ENCODE measurements at regions not wholly inside any gene's neighbourhood (a gene's known extent, or its start where the extent isn't known, plus 50 kb on each side); places are given as distances from the start of the nearest gene placed in this dataset.

- DNase-seq = no peak
Observed at GRCh38 chr1:201612645-201613044, 73.7 kb downstream of the NAV1 start.

DNA sequence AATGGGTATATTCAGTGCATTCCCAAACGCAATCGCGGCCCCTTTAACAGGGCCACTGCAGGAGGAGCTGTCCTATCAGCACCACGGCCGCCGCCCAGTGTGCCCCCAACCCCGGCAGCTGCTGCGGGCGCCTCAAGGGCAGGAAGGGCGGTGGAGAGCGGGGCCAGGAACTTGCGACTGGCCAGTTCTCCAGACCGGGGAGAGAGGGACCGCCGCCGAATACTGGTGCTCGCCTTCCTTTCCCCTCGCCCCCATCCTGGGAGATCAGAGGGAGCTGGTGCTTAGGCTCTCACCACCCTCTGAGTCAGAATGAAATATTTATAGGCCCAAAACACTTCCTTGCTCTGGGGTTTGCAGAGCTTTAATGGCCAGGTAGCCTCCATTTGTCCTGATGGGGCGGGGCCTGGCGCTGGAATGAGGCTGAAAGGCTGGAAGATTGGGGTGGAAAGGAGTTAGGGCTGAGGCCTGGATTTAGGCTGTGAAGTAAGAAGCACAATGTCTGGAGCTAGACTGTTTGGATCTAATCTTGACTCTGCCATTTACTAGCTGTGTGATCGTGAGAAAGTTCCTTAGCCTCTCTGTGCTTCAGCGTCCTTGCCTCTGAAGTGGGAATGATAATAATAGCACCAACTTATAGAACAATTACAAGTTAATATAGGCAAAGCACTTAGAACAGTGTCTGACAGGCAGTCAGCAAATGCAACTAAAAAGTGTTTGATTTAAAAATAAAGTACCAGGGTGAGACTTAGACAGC lies 75.5 kb downstream of the NAV1 start:
- DNase-seq = no peak

DNA sequence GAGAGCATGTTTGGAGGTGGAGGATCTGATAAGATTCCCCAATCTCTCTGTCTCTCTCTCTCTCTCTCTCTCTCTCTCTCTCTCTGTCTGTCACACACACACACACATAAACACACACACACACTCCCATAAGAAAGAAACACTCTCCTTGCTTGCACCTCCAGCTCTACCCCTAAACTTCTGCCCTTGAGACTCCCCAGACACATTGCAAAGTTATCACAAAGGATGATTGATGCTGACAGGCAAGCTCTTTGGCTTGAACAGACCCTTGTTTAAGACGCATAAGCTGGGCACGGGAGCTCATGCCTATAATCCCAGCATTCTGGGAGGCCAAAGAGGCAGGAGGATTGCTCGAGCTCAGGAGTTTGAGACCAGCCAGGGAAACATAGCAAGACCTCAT lies 78.2 kb downstream of the NAV1 start:
- peak; percentile 84 for DNase-seq

DNA sequence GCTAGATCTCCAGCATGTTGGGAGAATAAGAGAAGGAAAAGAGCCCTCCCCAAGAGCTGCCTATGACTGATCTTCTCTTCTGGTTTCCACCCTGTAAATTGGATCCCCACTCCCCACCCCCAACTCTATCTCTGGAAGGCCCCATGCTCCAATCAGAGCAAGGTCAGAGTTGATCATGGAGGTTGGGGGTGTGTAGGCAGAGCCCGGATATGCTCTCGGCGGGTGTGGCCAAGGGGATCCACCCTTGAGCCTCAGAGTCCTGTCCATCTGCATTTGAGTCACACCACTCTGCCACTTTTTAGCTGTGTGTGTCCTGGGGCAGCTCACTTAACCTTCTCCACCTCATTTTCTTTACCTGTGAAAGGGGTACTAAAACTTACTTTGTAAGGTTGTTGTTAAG lies 79.5 kb downstream of the NAV1 start:
- DNase-seq = no peak

DNA sequence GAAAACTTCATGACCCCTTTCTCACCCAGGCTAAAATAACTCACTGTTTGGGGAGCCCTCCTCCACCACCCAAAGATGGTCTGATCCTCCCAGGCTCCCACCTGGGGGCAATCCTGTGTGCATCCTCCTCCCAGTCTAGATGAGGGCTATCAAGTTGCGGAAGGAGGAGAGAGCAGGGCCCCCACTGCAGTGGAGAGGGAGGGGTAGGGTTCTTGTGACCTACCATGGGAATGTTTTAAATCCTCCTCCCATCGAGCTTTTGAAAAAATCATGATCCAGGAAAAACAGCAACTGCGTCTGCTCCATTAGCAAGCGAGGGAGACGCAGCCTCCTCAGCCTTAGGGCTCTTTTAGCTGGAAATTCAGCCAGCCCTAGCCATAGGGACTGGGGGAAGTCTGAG lies 80.0 kb downstream of the NAV1 start:
- DNase-seq = no peak

- no peak for DNase-seq
Observed at GRCh38 chr1:201619513-201619912, 80.6 kb downstream of the NAV1 start.

DNA sequence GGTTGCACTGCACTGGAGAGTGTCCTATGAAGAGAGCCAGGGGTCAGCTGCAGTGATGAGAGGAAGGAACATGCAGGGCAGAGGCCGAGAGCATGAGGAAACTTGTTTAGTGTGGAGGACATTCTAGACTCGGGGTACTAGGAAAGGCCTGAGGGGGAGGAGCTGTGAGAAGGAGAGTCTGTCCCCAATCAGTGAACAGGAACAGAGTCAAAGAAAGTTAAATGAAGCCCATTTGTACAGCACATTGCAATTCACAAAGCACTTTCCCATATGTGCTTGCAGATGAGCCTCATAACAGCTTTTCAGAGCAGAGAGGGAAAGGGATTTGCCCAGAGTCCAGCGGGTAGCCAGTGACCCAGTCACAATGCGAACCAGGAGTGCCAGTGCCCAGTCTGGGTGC lies 83.4 kb downstream of the NAV1 start:
- no peak for DNase-seq

GRCh38 chr1:201622824-201623223 lies 83.9 kb downstream of the NAV1 start:
- no peak for DNase-seq

DNA sequence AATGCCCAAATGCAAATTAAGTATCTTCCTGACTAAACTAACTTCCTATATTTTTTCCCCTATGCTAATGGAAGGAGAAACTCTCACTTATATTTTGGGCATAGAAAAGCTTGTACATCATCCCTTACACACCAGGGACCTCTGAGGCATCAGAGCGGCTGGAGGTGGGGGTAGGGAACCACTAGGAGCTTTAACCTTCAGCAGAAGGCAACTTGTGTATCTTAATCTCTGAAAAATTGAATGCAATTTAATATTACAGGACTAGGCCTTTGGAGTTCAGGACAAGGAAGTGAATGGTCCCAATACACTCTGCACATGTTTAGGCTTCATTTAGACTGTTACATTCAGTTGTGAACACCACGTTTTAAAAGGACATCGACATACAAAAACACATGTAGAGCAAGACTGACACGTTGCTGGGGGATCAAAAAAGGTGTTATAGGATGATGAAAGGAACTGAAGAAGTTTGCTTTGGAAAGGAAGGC lies 85.9 kb downstream of the NAV1 start:
- no peak for DNase-seq

- no peak for DNase-seq
Observed at GRCh38 chr1:201625226-201625761, 86.4 kb downstream of the NAV1 start.

GRCh38 chr1:201625851-201626251 lies 86.9 kb downstream of the NAV1 start:
- no peak for DNase-seq

GRCh38 chr1:201626629-201627275 lies 87.8 kb downstream of the NAV1 start:
- no peak for DNase-seq

- peak; percentile 57 for DNase-seq
Observed at GRCh38 chr1:201628490-201628889, 89.6 kb downstream of the NAV1 start.

DNA sequence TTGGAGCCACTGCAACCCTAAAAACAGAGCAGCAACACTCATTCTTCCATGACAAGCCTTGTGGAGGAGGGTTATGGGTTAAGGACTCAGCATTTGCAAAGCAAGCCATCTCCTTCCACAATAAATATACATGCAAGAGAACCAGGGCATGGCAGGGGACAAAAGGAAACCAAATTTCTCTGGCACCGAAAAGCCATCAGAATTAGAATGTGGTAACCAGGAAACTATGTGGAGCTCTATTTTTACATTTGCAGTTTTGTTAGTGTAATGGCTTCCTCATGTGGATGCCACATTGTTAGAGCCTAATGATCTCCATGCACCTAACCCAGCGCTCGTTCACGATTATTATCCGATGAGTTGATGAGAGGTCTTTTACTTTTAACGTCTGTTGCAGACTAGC lies 91.7 kb downstream of the NAV1 start:
- no peak for DNase-seq

- DNase-seq = no peak
Observed at GRCh38 chr1:201631037-201631436, 92.1 kb downstream of the NAV1 start.

DNA sequence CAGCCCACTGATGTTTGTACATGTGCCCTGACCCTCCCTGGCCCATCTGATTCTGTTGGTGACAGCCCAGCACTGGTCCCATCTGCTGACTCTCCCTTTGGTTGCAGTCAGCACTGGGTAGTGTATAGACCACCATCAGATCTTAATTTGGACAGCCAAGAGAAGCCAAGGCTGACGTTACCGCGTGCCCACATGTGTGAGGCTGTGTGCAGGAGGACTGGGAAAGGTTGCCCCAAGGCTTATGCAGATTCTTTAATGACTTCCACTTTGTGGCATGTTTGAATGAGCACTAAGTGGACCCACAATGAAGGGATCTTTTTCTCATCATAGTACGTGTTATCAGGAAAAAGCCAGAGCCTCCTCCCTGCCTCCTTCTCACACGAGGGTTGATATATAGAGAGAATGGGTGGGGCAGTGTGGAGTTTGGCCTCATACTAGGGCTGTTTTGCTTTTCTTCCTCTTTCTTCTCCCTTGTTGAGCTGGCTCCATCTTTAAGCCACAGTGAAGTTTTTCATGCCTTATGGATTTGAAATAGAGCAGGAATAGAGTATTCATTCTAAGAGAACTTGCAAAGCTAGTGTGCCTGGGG lies 93.5 kb downstream of the NAV1 start:
- no peak for DNase-seq

GRCh38 chr1:201633297-201633696 lies 94.4 kb downstream of the NAV1 start:
- no peak for DNase-seq

DNA sequence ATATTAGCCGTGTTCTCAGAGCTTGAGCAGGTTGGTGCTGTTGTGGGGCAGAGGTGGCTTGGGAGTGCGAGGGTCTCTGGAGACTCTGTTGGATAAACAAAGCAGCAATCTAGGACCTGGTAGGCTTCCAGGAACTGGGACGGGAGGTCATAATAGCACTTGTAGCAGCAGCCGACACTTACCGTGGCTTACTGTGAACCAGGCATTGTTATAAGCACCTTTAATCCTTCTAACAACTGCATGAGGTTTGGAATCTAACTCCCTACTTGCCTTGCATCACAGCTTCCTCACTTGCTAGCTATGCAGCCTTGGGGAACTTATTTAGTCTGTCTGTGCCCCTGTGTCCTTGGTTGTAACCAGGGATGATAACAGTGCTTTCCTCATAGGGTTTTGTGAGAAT lies 94.9 kb downstream of the NAV1 start:
- DNase-seq = peak; percentile 82

DNA sequence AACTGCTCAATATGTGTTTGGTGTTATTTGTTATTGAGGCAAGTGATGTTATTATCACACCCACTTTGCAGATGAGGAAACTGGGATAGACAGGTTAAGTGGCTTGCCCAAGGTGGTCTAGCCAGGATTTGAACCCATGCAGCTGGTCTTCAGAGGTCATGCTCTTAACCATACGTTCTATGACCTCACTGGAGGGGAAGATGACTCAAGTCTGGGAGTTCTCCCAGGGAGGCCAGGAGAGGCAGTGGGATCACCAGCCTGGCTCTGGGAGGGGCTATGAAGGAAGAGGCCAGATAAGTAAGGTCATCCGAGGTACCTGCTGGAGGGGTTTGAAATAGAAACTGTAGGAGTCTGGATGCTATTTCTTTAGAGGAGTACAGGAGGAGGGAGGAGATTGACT lies 95.3 kb downstream of the NAV1 start:
- DNase-seq = peak; percentile 50

- DNase-seq = peak; percentile 55
Observed at GRCh38 chr1:201636097-201636496, 97.2 kb downstream of the NAV1 start.

DNA sequence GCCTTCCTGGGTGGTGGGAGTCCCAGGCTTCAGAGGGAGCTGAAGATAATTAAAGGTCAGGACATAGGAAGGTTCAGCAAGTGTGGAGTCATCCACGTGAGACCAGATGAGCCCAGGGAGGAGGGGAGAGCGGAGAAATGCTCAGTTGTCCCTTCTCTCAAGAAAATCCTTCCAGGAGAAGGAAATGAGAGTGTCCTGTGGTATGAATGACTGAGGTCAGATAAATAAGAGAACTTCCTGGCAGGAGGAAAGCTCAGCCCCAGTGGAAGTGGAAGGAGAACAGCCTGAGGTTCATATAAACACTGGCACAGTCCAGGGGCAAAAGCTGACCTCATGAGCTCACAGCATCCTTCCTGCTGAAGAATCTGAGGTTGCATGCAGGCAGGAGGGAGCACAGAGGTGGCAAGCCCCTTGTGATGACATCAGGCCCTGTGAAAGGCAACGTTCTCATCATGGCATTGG lies 97.6 kb downstream of the NAV1 start:
- no peak for DNase-seq

GRCh38 chr1:201637282-201638079 lies 98.6 kb downstream of the NAV1 start:
- DNase-seq = no peak

DNA sequence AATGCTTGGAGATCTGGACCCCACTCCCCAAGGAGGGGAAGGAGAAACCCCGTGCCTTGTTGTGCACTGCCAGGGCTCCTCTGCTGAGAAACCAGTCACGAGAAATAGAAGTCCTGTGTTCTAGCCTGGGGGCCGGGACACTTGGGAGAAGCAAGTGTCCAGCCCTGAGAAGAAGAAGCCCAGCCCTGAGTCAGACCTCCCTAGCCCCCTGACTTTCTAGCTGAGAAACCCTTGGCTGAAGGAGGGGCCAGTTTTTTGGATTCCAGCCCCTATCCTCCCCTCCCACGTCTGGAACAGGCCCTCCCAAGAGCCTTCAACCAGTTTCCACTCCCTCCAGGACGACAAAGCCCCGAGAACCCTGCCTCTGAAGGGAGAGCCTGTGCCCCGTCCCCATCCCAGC lies 100.5 kb downstream of the NAV1 start:
- no peak for DNase-seq

Measured in NCI-H82 (cell line).